ENCODE measurements at regions not wholly inside any gene's neighbourhood (a gene's known extent, or its start where the extent isn't known, plus 50 kb on each side); places are given as distances from the start of the nearest gene placed in this dataset.

GRCh38 chr4:52198294-52198693, 147.2 kb downstream of the SPATA18 start:
- Histone ChIP-seq H3K4me1 (replicated peaks in 1 of 4; ENCODE audit: control insufficient read depth in 3 of 4, insufficient read depth in 4 of 4, low read length in 3 of 4) (peaks cover 0 to 10% (median 2%) of the 10 kb centered on the region in 4 experiments; a peak in 2 of 7 replicates), H3K79me1 (ENCODE audit: low read depth, low read length) (no peaks in the 10 kb centered on the region), H4K91ac (replicated peaks; ENCODE audit: insufficient read length, low read length) (no peak overlapping the region), H2BK12ac (ENCODE audit: low read depth, low read length) (no peak overlapping the region; the same call in 1 of the 2 replicates), H3K14ac (ENCODE audit: insufficient read length) (no peak overlapping the region), H3K23me2 (ENCODE audit: low read depth, low read length) (peaks cover 6% of the 10 kb centered on the region; the same call in 1 of the 2 replicates), H2AK5ac (ENCODE audit: low read depth, low read length) (no peak overlapping the region), H4K5ac (ENCODE audit: insufficient read length, low read depth, low read length) (no peak overlapping the region), H3K4me2 (ENCODE audit: insufficient read depth in 1 of 2, low read depth in 2 of 2, low read length in 2 of 2) (no peak overlapping the region), H3K9me3 (ENCODE audit: insufficient read depth in 2 of 2, low read depth in 1 of 2, low read length in 1 of 2) (no peaks in the 10 kb centered on the region), H3K18ac (ENCODE audit: extremely low read depth, low read length) (0 out of 2 replicates have a peak overlapping the region, but pooled peaks have one; percentile 39), H3K9ac (replicated peaks in 1 of 4; ENCODE audit: extremely low read depth in 1 of 4, low read depth in 3 of 4, low read length in 3 of 4) (no peak overlapping the region; a peak in 1 of 7 replicates), H4K20me1 (replicated peaks in 1 of 2; ENCODE audit: control insufficient read depth in 1 of 2, insufficient read depth in 2 of 2, low read length in 2 of 2) (peaks cover 0 to 3% of the 10 kb centered on the region in 2 experiments), H2BK5ac (ENCODE audit: low read depth, low read length) (no peak overlapping the region), H2BK15ac (ENCODE audit: low read length) (no peak overlapping the region), H2BK120ac (replicated peaks; ENCODE audit: low read depth, low read length) (no peak overlapping the region), H3K36me3 (ENCODE audit: control insufficient read depth in 2 of 4, insufficient read depth in 4 of 4, low read length in 3 of 4) (no peaks in the 10 kb centered on the region), H3K79me2 (ENCODE audit: control insufficient read depth in 1 of 2, insufficient read depth in 2 of 2, low read length in 2 of 2) (no peaks in the 10 kb centered on the region), H2AFZ (ENCODE audit: low read length) (no peak overlapping the region), H3K23ac (ENCODE audit: insufficient read length) (no peak overlapping the region), H3K27ac (ENCODE audit: low read depth, low read length) (no peak overlapping the region), H4K8ac (ENCODE audit: extremely low read depth, insufficient read depth, low read length) (no peak overlapping the region), H3K4ac (replicated peaks; ENCODE audit: insufficient read length, low read depth, low read length) (no peak overlapping the region), H3K4me3 (ENCODE audit: extremely low read depth in 1 of 4, insufficient read depth in 2 of 4, low read depth in 3 of 4, low read length in 4 of 4) (no peak overlapping the region), H3K56ac (replicated peaks; ENCODE audit: insufficient read length, low read depth, low read length) (no peak overlapping the region), H2BK20ac (ENCODE audit: low read length) (no peak overlapping the region), H3K27me3 (replicated peaks in 1 of 4; ENCODE audit: control insufficient read depth in 3 of 4, extremely low read depth in 1 of 4, insufficient read depth in 3 of 4, low read length in 3 of 4) (no peaks in the 10 kb centered on the region)
- ChIA-PET CTCF (ENCODE audit: partially characterized antibody) (no interaction called here), POLR2A (ENCODE audit: partially characterized antibody) (interaction anchor here (0.6 kb wide), 1 partner anchor 648 kb away, joined by 3 read pairs; no protein-coding TSS in a partner anchor)
- DNase-seq (ENCODE audit: low read depth in 1 of 2, low spot score in 2 of 2) (no peak), FAIRE-seq (no peak)
- TF ChIP-seq HDAC6 (IDR thresholded peaks at IDR 0.05; ENCODE audit: low read depth, low read length), result no peak
- no peak for TF ChIP-seq RFX5 (IDR thresholded peaks at IDR 0.05; ENCODE audit: borderline replicate concordance, low read depth, low read length)
- TF ChIP-seq BACH1 (IDR thresholded peaks at IDR 0.05; ENCODE audit: low read length), result no peak
- TF ChIP-seq SP4 (IDR thresholded peaks at IDR 0.05; ENCODE audit: low read length), result no peak
- TF ChIP-seq POLR2A (IDR thresholded peaks at IDR 0.05; ENCODE audit: control extremely low read depth in 1 of 2, low read depth in 2 of 2, low read length in 2 of 2), result no peak
- TF ChIP-seq CBX8 (IDR thresholded peaks at IDR 0.05; ENCODE audit: borderline replicate concordance, low read depth, low read length), result no peak
- TF ChIP-seq CTBP2 (IDR thresholded peaks at IDR 0.05; ENCODE audit: borderline replicate concordance, insufficient read depth, insufficient read length, low read length), result no peak
- no peak for TF ChIP-seq USF2 (IDR thresholded peaks at IDR 0.05; ENCODE audit: low read length)
- no peak for TF ChIP-seq CBX5 (IDR thresholded peaks at IDR 0.05; ENCODE audit: low read depth, low read length)
- TF ChIP-seq ZNF274 (IDR thresholded peaks at IDR 0.05; ENCODE audit: borderline replicate concordance, extremely low read depth, low read length), result no peak
- TF ChIP-seq BCL11A (IDR thresholded peaks at IDR 0.05; ENCODE audit: low read depth in 2 of 2, low read length in 2 of 2), result no peak
- no peak for TF ChIP-seq CHD2 (IDR thresholded peaks at IDR 0.05; ENCODE audit: low read length)

Measured in H1 (cell line).